ENCODE measurements at regions not wholly inside any gene's neighbourhood (a gene's known extent, or its start where the extent isn't known, plus 50 kb on each side); places are given as distances from the start of the nearest gene placed in this dataset.

DNA sequence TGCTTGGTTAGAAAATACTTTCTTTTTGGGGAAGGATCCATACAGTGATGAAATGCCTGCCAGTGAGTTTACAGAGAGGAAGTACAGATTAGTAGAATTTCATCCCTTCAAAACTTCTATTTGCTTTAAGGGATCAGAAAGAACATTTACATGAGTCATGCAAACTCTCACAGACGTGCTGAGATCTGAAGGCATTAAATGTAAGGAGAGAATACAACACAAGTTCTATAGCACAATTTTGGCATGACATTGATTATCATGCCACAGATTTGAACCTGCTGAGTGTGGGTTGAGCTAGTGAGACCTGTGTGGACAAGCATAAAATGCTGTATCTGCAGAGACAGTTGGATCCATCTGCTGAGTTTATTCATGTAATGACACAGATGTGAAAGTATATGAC is 613.6 kb upstream of the SEMA6A start:
- Mint-ChIP-seq H3K4me3 (ENCODE audit: unreplicated experiment) (no peak overlapping the region), H3K27ac (ENCODE audit: unreplicated experiment) (no peak overlapping the region), H3K27me3 (ENCODE audit: low read depth) (no peaks in the 10 kb centered on the region), H3K36me3 (ENCODE audit: low read depth) (no peaks in the 10 kb centered on the region), H3K9me3 (ENCODE audit: low read depth) (no peaks in the 10 kb centered on the region), H3K4me1 (ENCODE audit: low read depth) (peaks cover 5% of the 10 kb centered on the region)
- TF ChIP-seq, protein P1, sequence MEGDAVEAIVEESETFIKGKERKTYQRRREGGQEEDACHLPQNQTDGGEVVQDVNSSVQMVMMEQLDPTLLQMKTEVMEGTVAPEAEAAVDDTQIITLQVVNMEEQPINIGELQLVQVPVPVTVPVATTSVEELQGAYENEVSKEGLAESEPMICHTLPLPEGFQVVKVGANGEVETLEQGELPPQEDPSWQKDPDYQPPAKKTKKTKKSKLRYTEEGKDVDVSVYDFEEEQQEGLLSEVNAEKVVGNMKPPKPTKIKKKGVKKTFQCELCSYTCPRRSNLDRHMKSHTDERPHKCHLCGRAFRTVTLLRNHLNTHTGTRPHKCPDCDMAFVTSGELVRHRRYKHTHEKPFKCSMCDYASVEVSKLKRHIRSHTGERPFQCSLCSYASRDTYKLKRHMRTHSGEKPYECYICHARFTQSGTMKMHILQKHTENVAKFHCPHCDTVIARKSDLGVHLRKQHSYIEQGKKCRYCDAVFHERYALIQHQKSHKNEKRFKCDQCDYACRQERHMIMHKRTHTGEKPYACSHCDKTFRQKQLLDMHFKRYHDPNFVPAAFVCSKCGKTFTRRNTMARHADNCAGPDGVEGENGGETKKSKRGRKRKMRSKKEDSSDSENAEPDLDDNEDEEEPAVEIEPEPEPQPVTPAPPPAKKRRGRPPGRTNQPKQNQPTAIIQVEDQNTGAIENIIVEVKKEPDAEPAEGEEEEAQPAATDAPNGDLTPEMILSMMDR (IDR thresholded peaks at IDR 0.05), result no peak
- no peak for DNase-seq (ENCODE audit: low spot score)

- H3K9me3 Mint-ChIP-seq (ENCODE audit: low read depth), result no peaks in the 10 kb centered on the region
- no peak overlapping the region for H3K27ac Mint-ChIP-seq (ENCODE audit: unreplicated experiment)
- TF ChIP-seq, protein P1 (IDR thresholded peaks at IDR 0.05), result no peak
- no peaks in the 10 kb centered on the region for H3K27me3 Mint-ChIP-seq (ENCODE audit: low read depth)
- no peak overlapping the region for H3K4me3 Mint-ChIP-seq (ENCODE audit: unreplicated experiment)
- DNase-seq (ENCODE audit: low spot score), result no peak
- peaks cover 5% of the 10 kb centered on the region for H3K4me1 Mint-ChIP-seq (ENCODE audit: low read depth)
- H3K36me3 Mint-ChIP-seq (ENCODE audit: low read depth), result no peaks in the 10 kb centered on the region
Measured at GRCh38 chr5:117186751-117187150, 612.1 kb upstream of the SEMA6A start.

GRCh38 chr5:117183326-117183725 is 608.7 kb upstream of the SEMA6A start:
- no peak for DNase-seq (ENCODE audit: low spot score)
- Mint-ChIP-seq H3K4me3 (ENCODE audit: unreplicated experiment) (no peak overlapping the region), H3K36me3 (ENCODE audit: low read depth) (no peaks in the 10 kb centered on the region), H3K4me1 (ENCODE audit: low read depth) (peaks cover 3% of the 10 kb centered on the region), H3K9me3 (ENCODE audit: low read depth) (no peaks in the 10 kb centered on the region), H3K27ac (ENCODE audit: unreplicated experiment) (no peak overlapping the region), H3K27me3 (ENCODE audit: low read depth) (no peaks in the 10 kb centered on the region)
- TF ChIP-seq, protein P1 (IDR thresholded peaks at IDR 0.05), result no peak

DNA sequence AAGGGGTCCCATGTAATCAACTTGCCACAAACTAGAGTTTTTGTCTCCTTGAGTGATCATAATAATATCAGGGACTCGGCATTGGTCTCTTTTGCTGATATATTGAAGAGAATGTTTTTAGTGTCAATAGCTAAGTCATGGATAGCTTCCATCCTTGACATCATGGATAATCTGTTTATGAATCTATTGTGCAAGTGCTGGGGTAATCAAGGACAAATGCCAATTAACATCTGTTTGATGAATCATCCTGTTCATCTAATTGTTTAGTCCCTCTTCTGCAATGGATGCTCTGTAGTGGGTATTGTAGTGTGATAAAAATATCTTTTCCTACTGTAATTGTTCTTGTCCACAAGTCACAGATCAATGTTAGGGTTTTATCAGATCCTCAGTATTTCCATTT is 607.5 kb upstream of the SEMA6A start:
- Mint-ChIP-seq H3K27me3 (ENCODE audit: low read depth) (no peaks in the 10 kb centered on the region), H3K4me3 (ENCODE audit: unreplicated experiment) (no peak overlapping the region), H3K9me3 (ENCODE audit: low read depth) (no peaks in the 10 kb centered on the region), H3K27ac (ENCODE audit: unreplicated experiment) (no peak overlapping the region), H3K36me3 (ENCODE audit: low read depth) (no peaks in the 10 kb centered on the region), H3K4me1 (ENCODE audit: low read depth) (no peaks in the 10 kb centered on the region)
- TF ChIP-seq, protein P1 (IDR thresholded peaks at IDR 0.05), result no peak
- DNase-seq (ENCODE audit: low spot score), result no peak

DNA sequence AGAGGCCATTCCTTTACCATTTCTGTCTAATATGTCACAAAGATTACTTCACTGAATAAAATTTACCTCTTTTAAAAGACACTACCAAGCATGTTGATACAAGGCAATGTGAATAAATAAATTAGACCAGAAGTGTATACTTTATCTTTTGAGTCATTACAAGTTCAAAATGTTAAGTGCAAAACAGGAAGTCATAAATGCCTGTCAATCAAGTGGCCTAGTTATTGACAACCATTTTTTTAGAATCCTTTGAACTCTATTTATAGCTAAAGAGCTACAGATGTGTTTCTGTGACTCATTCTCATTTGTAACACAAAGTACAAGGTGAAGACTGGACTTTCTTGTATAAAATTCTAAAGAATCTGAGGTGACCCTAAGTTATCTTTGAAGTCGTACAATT is 602.7 kb upstream of the SEMA6A start:
- TF ChIP-seq, protein P1 (IDR thresholded peaks at IDR 0.05), result no peak
- no peak overlapping the region for H3K27ac Mint-ChIP-seq (ENCODE audit: unreplicated experiment)
- no peaks in the 10 kb centered on the region for H3K9me3 Mint-ChIP-seq (ENCODE audit: low read depth)
- H3K27me3 Mint-ChIP-seq (ENCODE audit: low read depth), result no peaks in the 10 kb centered on the region
- H3K4me3 Mint-ChIP-seq (ENCODE audit: unreplicated experiment), result no peak overlapping the region
- H3K4me1 Mint-ChIP-seq (ENCODE audit: low read depth), result no peaks in the 10 kb centered on the region
- no peak for DNase-seq (ENCODE audit: low spot score)
- H3K36me3 Mint-ChIP-seq (ENCODE audit: low read depth), result no peaks in the 10 kb centered on the region
